ENCODE measurements at regions not wholly inside any gene's neighbourhood (a gene's known extent, or its start where the extent isn't known, plus 50 kb on each side); places are given as distances from the start of the nearest gene placed in this dataset.

GRCh38 chr7:34333184-34333583, 324.8 kb upstream of the NPSR1 start:
- TF ChIP-seq CTCF (IDR thresholded peaks at IDR 0.05) = no peak

DNA sequence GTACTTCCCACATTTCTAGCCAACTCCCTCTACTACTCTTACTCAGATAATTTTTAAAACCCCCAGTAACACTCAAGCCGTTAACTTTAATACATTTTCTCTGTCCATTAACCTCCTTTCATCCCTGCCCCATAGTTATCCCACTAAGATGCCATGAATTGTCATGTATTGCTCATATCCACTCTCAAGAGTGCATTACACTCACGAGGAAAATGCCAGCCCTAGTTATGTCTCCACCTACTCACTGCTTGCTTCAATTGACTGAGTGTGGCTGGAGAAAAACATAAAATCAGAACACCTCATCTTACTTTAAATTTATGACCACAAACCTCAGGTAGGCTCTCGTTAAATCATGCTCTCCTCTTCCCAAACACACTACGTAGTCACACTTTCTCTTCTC, 324.1 kb upstream of the NPSR1 start:
- TF ChIP-seq CTCF (IDR thresholded peaks at IDR 0.05) = no peak

GRCh38 chr7:34337163-34337562, 320.9 kb upstream of the NPSR1 start:
- no peak for TF ChIP-seq CTCF (IDR thresholded peaks at IDR 0.05)

- TF ChIP-seq CTCF (IDR thresholded peaks at IDR 0.05) = no peak
These were observed 319.0 kb upstream of the NPSR1 start for GRCh38 chr7:34338961-34339526.

- no peak for TF ChIP-seq CTCF (IDR thresholded peaks at IDR 0.05)
These were observed 316.7 kb upstream of the NPSR1 start for GRCh38 chr7:34341326-34341725.

GRCh38 chr7:34342387-34342786, 315.6 kb upstream of the NPSR1 start:
- no peak for TF ChIP-seq CTCF (IDR thresholded peaks at IDR 0.05)

GRCh38 chr7:34343667-34344066, 314.4 kb upstream of the NPSR1 start:
- no peak for TF ChIP-seq CTCF (IDR thresholded peaks at IDR 0.05)

- no peak for TF ChIP-seq CTCF (IDR thresholded peaks at IDR 0.05)
These were observed 304.0 kb upstream of the NPSR1 start for GRCh38 chr7:34354011-34354410.
